ENCODE measurements at regions not wholly inside any gene's neighbourhood (a gene's known extent, or its start where the extent isn't known, plus 50 kb on each side); places are given as distances from the start of the nearest gene placed in this dataset.

DNA sequence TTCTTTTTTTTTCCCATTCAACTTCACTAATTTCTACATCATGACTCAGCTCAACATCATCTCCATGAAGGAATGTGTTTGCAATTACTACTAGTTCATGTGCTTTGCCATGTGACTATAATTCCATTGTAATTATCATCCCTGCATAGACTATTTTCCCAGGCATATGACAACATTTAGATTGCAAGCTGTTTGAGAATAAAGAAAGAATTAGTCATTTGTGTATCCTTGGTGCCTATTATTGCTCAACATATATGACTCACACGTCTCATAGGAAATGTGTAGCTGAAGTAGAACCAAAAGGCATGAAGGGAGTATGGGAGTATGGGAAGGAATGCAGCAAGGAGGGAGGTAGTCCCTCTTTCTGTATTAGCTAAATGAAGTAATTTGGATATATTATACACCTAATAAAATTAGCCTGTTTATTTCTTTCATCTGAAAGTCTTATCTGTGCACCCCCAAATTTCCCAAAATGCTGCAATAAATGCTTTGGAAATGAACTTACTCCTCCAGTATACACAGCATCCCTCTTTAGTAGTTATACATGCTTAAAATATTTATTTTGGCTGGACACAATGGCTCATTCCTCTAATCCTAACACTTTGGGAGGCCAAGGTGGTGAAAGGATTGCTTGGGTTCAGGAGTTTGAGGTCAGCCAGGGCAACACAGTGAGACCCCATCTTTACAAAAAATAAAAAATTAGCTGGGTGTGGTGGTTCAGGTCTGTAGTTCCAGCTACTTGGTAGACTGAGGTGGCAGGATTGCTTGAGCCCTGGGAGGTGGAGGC, 316.9 kb upstream of the ADGRL4 start:
- Histone ChIP-seq H4K5ac (ENCODE audit: insufficient read length, low read depth, low read length) (no peak overlapping the region), H3K14ac (ENCODE audit: insufficient read length) (no peak overlapping the region), H3K4me2 (ENCODE audit: insufficient read depth in 1 of 2, low read depth in 2 of 2, low read length in 2 of 2) (no peak overlapping the region), H2BK20ac (ENCODE audit: low read length) (no peak overlapping the region), H3K9me3 (ENCODE audit: insufficient read depth in 2 of 2, low read depth in 1 of 2, low read length in 1 of 2) (no peaks in the 10 kb centered on the region), H2BK15ac (ENCODE audit: low read length) (no peak overlapping the region), H3K9ac (replicated peaks in 1 of 4; ENCODE audit: extremely low read depth in 1 of 4, low read depth in 3 of 4, low read length in 3 of 4) (no peak overlapping the region), H3K4ac (replicated peaks; ENCODE audit: insufficient read length, low read depth, low read length) (no peak overlapping the region), H3K27me3 (replicated peaks in 1 of 4; ENCODE audit: control insufficient read depth in 3 of 4, extremely low read depth in 1 of 4, insufficient read depth in 3 of 4, low read length in 3 of 4) (no peaks in the 10 kb centered on the region), H3K27ac (ENCODE audit: low read depth, low read length) (no peak overlapping the region), H3K4me3 (ENCODE audit: extremely low read depth in 1 of 4, insufficient read depth in 2 of 4, low read depth in 3 of 4, low read length in 4 of 4) (no peak overlapping the region), H2AFZ (ENCODE audit: low read length) (no peak overlapping the region), H4K20me1 (replicated peaks in 1 of 2; ENCODE audit: control insufficient read depth in 1 of 2, insufficient read depth in 2 of 2, low read length in 2 of 2) (no peaks in the 10 kb centered on the region), H2BK12ac (ENCODE audit: low read depth, low read length) (no peak overlapping the region), H3K4me1 (replicated peaks in 1 of 4; ENCODE audit: control insufficient read depth in 3 of 4, insufficient read depth in 4 of 4, low read length in 3 of 4) (no peaks in the 10 kb centered on the region), H2AK5ac (ENCODE audit: low read depth, low read length) (no peak overlapping the region), H4K8ac (ENCODE audit: extremely low read depth, insufficient read depth, low read length) (no peak overlapping the region), H3K23me2 (ENCODE audit: low read depth, low read length) (no peaks in the 10 kb centered on the region), H3K79me1 (ENCODE audit: low read depth, low read length) (no peaks in the 10 kb centered on the region), H3K79me2 (ENCODE audit: control insufficient read depth in 1 of 2, insufficient read depth in 2 of 2, low read length in 2 of 2) (no peaks in the 10 kb centered on the region), H3K36me3 (ENCODE audit: control insufficient read depth in 2 of 4, insufficient read depth in 4 of 4, low read length in 3 of 4) (no peaks in the 10 kb centered on the region), H3K56ac (replicated peaks; ENCODE audit: insufficient read length, low read depth, low read length) (no peak overlapping the region), H3K18ac (ENCODE audit: extremely low read depth, low read length) (no peak overlapping the region), H2BK5ac (ENCODE audit: low read depth, low read length) (no peak overlapping the region), H2BK120ac (replicated peaks; ENCODE audit: low read depth, low read length) (no peak overlapping the region), H4K91ac (replicated peaks; ENCODE audit: insufficient read length, low read length) (no peak overlapping the region), H3K23ac (ENCODE audit: insufficient read length) (no peak overlapping the region)
- CTCF ChIA-PET (ENCODE audit: partially characterized antibody), result interaction anchor here (0.6 to 1.2 kb wide), 6 partner anchors 11 to 132 kb away, joined by 3 to 5 read pairs (median 3); no protein-coding TSS in a partner anchor
- no peak for DNase-seq (ENCODE audit: low read depth in 1 of 2, low spot score in 2 of 2)
- WGBS, 2 experiments (ENCODE audit: extremely low coverage in 1 of 2, insufficient coverage in 1 of 2, insufficient read length in 1 of 2, insufficient replicate concordance in 2 of 2, low coverage in 1 of 2, low lambda C conversion rate in 2 of 2, missing lambda C conversion rate in 1 of 2), result 82% methylated on average over 1 of the region's 1 CpG; no CpG with 5 or more reads in 1 of the 2 experiments
- no peak for FAIRE-seq
- POLR2A ChIA-PET (ENCODE audit: partially characterized antibody), result no interaction called here
- TF ChIP-seq CTBP2 (IDR thresholded peaks at IDR 0.05; ENCODE audit: borderline replicate concordance, insufficient read depth, insufficient read length, low read length), result no peak
- TF ChIP-seq, protein P1, sequence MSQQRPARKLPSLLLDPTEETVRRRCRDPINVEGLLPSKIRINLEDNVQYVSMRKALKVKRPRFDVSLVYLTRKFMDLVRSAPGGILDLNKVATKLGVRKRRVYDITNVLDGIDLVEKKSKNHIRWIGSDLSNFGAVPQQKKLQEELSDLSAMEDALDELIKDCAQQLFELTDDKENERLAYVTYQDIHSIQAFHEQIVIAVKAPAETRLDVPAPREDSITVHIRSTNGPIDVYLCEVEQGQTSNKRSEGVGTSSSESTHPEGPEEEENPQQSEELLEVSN (IDR thresholded peaks at IDR 0.05), result no peak

Measured in H1 (cell line).